Neural crest cell (in vitro differentiated cells): ENCODE measurements at regions not wholly inside any gene's neighbourhood (a gene's known extent, or its start where the extent isn't known, plus 50 kb on each side); places are given as distances from the start of the nearest gene placed in this dataset.

ENCODE experiments used
- DNase-seq: peaks from one replicate; pipeline ENCODE4 v3.0.0; 2021; ENCODE audit warnings: low read depth, mixed read lengths, low spot score
- H3K27ac Mint-ChIP-seq: one replicate; pipeline ENCODE4 v1.8.0; 2021; ENCODE audit warnings: mild to moderate bottlenecking, mixed read lengths; ENCODE audit not compliant: unreplicated experiment
- H3K27me3 Mint-ChIP-seq: 2 replicates; pipeline ENCODE4 v1.8.0; 2021; ENCODE audit warnings: low read depth, mild to moderate bottlenecking, mixed read lengths
- H3K36me3 Mint-ChIP-seq: 2 replicates; pipeline ENCODE4 v1.8.0; 2021; ENCODE audit warnings: low read depth, mild to moderate bottlenecking, mixed read lengths
- H3K4me1 Mint-ChIP-seq: 2 replicates; pipeline ENCODE4 v1.8.0; 2021; ENCODE audit warnings: mixed read lengths
- H3K4me3 Mint-ChIP-seq: one replicate; pipeline ENCODE4 v1.8.0; 2021; ENCODE audit warnings: mild to moderate bottlenecking, mixed read lengths
- H3K9me3 Mint-ChIP-seq: 2 replicates; pipeline ENCODE4 v1.8.0; 2021; ENCODE audit warnings: mixed read lengths
- CTCF ChIP-seq: fragments of 200-600 bp; sonication (generic); conservative IDR thresholded peaks from 2 replicates; pipeline ENCODE4 v1.5.0; 2021; ENCODE audit warnings: antibody characterized with exemption, mild to moderate bottlenecking

- H3K36me3 Mint-ChIP-seq: peaks cover 6% of the 10 kb centered on the region
- TF ChIP-seq CTCF: no peak
- no peak overlapping the region for H3K27ac Mint-ChIP-seq
- DNase-seq: no peak
- peaks cover 7% of the 10 kb centered on the region for H3K9me3 Mint-ChIP-seq
- peaks cover 66% of the 10 kb centered on the region for H3K4me1 Mint-ChIP-seq
- no peaks in the 10 kb centered on the region for H3K27me3 Mint-ChIP-seq
- H3K4me3 Mint-ChIP-seq: peak overlapping the region; percentile 16
Observed at GRCh38 chr15:95937128-95937528, 393.4 kb upstream of the NR2F2 start.

- peak overlapping the region; percentile 87 for H3K27ac Mint-ChIP-seq
- peaks cover 7% of the 10 kb centered on the region for H3K9me3 Mint-ChIP-seq
- H3K36me3 Mint-ChIP-seq: peaks cover 2% of the 10 kb centered on the region
- peak overlapping the region; percentile 82 for H3K4me3 Mint-ChIP-seq
- DNase-seq: peak; percentile 32
- H3K4me1 Mint-ChIP-seq: peaks cover 91% of the 10 kb centered on the region
- TF ChIP-seq CTCF: no peak
- no peaks in the 10 kb centered on the region for H3K27me3 Mint-ChIP-seq
Observed at GRCh38 chr15:95940431-95940985, 390.0 kb upstream of the NR2F2 start.

GRCh38 chr15:95944193-95944592 lies 386.3 kb upstream of the NR2F2 start:
- DNase-seq: no peak
- Mint-ChIP-seq H3K27ac (peak overlapping the region; percentile 32), H3K27me3 (no peaks in the 10 kb centered on the region), H3K9me3 (peaks cover 2% of the 10 kb centered on the region), H3K4me1 (peaks cover 81% of the 10 kb centered on the region), H3K36me3 (no peaks in the 10 kb centered on the region), H3K4me3 (no peak overlapping the region)
- TF ChIP-seq CTCF: no peak

GRCh38 chr15:95944661-95945255 lies 385.7 kb upstream of the NR2F2 start:
- Mint-ChIP-seq H3K27me3 (no peaks in the 10 kb centered on the region), H3K4me1 (peaks cover 79% of the 10 kb centered on the region), H3K9me3 (peaks cover 2% of the 10 kb centered on the region), H3K36me3 (no peaks in the 10 kb centered on the region), H3K4me3 (no peak overlapping the region), H3K27ac (peak overlapping the region; percentile 20)
- no peak for DNase-seq
- no peak for TF ChIP-seq CTCF

- no peak for DNase-seq
- Mint-ChIP-seq H3K27ac (no peak overlapping the region), H3K4me1 (peaks cover 64% of the 10 kb centered on the region), H3K27me3 (no peaks in the 10 kb centered on the region), H3K9me3 (peaks cover 5% of the 10 kb centered on the region), H3K36me3 (peaks cover 2% of the 10 kb centered on the region), H3K4me3 (no peak overlapping the region)
- no peak for TF ChIP-seq CTCF
Observed at GRCh38 chr15:95946241-95946640, 384.3 kb upstream of the NR2F2 start.
